GM12874 (cell line): ENCODE measurements at regions not wholly inside any gene's neighbourhood (a gene's known extent, or its start where the extent isn't known, plus 50 kb on each side); places are given as distances from the start of the nearest gene placed in this dataset.

Source experiments
- TF ChIP-seq, protein P1 (sequence below): IDR thresholded peaks from 2 replicates; pipeline ENCODE4 v1.5.1; 2011; ENCODE audit warnings: low read depth, mild to moderate bottlenecking, control low read depth, low read length, moderate library complexity; ENCODE audit not compliant: insufficient read depth

DNA sequence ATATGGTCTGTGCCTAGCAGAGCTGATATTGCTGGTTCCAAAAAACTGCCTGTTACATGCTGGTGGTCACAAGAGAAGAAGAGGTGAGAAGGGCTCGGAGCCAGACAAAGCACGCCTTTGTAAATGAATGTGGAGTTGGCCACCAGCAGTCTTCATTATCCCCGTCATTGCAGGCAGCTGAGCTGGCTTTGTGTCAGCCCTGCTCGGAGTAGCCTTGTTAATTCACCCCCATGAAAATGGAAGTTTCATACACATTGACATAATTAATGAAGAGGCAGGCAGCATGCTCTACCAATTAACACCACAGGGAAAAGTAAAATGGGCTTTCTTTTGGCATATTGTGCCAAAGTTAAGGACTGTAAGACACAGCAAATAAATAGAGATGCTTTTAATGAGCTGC lies 113.7 kb upstream of the RBFOX1 start:
- TF ChIP-seq, protein P1, sequence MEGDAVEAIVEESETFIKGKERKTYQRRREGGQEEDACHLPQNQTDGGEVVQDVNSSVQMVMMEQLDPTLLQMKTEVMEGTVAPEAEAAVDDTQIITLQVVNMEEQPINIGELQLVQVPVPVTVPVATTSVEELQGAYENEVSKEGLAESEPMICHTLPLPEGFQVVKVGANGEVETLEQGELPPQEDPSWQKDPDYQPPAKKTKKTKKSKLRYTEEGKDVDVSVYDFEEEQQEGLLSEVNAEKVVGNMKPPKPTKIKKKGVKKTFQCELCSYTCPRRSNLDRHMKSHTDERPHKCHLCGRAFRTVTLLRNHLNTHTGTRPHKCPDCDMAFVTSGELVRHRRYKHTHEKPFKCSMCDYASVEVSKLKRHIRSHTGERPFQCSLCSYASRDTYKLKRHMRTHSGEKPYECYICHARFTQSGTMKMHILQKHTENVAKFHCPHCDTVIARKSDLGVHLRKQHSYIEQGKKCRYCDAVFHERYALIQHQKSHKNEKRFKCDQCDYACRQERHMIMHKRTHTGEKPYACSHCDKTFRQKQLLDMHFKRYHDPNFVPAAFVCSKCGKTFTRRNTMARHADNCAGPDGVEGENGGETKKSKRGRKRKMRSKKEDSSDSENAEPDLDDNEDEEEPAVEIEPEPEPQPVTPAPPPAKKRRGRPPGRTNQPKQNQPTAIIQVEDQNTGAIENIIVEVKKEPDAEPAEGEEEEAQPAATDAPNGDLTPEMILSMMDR, result no peak

DNA sequence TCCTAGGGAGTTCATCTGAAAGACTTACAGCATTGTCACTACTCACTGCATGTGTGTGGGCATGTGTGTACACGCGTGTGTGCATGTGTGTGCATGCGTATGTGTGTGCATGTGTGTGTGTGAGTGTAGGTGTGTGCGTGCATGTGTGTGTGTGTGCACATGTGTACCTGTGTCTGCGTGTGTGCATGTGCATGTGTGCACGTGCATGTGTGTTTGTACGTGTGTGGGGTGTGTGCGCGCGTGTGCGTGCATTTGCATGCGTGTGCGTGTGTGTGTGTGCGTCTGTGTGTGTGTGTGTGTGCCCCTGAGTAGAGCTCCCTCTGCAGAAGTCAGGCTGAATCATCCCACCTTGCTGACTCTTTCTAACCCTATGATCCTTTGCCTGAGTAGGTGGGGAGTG lies 114.8 kb upstream of the RBFOX1 start:
- TF ChIP-seq, protein P1, result no peak

DNA sequence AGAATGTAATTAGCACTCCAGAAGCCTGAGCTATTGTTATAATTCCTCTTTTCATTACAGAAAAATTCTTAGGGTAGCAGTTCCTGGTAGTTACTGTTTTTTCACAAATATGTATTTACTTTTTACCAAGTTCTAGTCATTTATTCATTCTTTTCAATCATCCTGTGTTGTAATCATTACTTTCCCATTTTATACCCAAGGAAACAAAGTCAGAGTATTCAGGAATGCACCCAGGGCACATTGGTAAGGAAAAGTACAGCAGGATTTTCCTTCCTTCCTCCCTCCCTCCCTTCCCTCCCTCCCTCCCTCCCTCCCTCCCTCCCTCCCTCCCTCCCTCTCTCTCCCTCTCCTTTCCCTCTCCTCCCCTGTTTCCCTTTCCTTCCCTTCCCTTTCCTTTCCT lies 115.9 kb upstream of the RBFOX1 start:
- TF ChIP-seq, protein P1, result no peak

DNA sequence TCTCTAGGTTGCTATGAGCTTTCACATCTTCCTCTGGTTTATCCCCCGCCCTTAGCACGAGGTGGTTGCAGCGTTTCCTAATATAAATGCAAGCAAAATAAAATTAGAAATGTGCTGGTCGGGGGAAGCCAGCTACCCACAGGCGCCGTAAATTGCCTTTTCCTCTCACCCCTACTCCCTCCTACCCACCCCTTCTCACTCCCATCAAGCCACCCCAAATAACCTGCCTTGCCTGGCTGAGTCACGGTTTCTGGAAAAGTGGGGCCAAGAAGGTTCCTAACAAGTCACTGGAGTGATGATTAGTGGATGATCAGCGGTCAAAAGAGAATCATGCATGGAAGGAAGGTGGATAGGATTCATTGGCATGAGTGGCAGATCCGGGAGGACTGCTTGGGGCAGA lies 120.9 kb upstream of the RBFOX1 start:
- TF ChIP-seq, protein P1, result no peak

DNA sequence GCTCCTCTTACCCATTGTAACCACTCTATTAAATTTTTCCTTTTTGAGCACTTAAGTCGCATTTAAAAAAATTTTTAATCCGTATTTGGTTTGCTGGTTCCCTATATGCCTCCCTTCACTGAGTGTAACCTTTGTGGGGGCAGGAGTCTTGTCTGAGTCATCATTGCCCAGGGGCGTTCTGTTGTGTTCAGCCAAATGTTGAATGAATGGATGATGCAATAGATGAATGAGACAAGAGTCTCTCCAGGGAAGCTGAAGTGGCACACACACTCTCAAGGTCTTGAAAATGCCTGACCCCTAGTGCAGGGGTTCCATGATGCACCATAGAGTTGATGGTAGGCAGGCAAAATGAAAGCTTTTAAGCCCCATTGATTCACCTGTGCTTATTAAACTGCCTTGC lies 123.0 kb upstream of the RBFOX1 start:
- TF ChIP-seq, protein P1, result no peak

DNA sequence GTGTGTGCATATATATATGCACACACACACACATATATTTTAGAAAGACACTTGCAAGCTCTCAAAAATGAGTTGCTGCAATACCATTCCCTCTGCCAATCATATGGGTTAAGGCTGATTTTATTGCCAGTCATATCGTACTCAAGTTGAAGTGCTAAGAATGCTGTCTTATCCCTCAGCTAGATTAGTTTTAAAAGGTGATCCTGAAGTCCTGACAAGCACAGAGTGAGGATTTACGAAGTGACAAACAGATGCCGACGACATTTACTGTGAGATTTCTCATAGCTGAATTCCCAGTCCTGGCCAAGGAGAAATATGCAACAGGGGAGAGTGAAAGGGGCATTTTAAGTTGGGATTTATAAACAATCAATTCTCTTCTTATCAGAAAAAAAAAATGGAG lies 126.2 kb upstream of the RBFOX1 start:
- TF ChIP-seq, protein P1, result no peak

DNA sequence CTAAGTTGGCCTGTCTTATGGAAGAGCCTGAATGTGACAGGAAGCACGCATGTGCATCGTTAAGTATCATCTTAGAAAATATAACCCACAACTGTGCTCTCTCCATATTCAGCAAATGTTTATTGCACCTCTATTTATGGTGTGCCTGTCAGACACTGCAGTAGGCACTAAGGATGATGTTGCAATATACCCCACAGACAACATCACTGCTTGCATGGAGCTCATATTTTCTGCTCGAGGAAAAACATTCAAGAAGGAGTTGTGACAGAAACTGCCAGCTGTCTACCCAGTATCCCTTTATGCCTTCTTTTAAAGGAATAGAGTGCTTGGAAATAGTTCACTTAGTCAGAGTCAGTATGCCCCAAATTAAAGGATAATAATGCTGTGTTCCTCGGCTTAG lies 132.3 kb upstream of the RBFOX1 start:
- TF ChIP-seq, protein P1, result no peak

DNA sequence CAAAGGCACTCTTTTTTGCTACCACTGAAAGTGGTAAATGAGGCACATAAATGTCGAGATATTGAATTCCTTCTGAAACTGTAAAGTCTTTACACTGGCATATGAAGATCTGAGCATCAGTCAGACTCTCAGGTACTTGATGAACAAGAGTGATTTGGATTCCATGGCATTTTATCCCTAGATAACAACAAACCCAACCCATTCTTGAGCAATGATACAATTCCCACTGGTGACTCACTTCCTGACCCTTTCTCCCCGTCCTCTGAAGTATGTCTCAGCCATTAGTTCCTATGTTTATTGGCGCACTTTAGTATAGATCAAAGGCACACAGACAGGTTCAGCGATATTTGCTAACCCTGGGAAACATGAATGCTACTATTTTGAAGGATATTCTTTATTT lies 147.0 kb upstream of the RBFOX1 start:
- TF ChIP-seq, protein P1, result no peak
